K562 (cell line): ENCODE measurements at regions not wholly inside any gene's neighbourhood (a gene's known extent, or its start where the extent isn't known, plus 50 kb on each side); places are given as distances from the start of the nearest gene placed in this dataset.

Experiments used
- ATAC-seq: fragments of 200-7000 bp; cut with Tn5 transposase; 3 replicates; pipeline ENCODE4 v1.9.1; 2020; ENCODE audit warnings: moderate library complexity
- BruUV-seq: library from RNA; stranded (reverse); fragments of 400-500 nt; replicated peaks from 2 replicates; lab custom pipeline; 2021; lab: Mats Ljungman, UMichigan
- CTCF ChIA-PET: fragments of 300-600 bp; formaldehyde crosslinking; extraction: SDS; loops from one replicate; lab custom pipeline; 2021; ENCODE audit warnings: low intra/inter-chr PET ratio; lab: Yijun Ruan, JAX
- POLR2A ChIA-PET: fragments of 300-600, 350-650 bp; sonication (Branson Sonifier 250); formaldehyde crosslinking; extraction: SDS; loops from one replicate; lab custom pipeline; 2021; ENCODE audit warnings: antibody characterized with exemption, inconsistent platforms; lab: Yijun Ruan, JAX
- DNase-seq, 4 experiments: peaks; one replicate each; pipeline versions ENCODE4 v3.0.0 to v3.0.0-alpha.2; 2011 to 2018; ENCODE audit warnings: low spot score in 3 of 4, mixed read lengths in 3 of 4; ENCODE audit errors: extremely low read depth in 1 of 4
- FAIRE-seq: peaks from 2 replicates; lab custom pipeline; 2011; peaks lifted over from hg19 to GRCh38; lab: Jason Lieb, UNC
- H2AFZ ChIP-seq: 2 replicates; pipeline ENCODE4 v1.6.0; 2011; ENCODE audit warnings: low read depth, low read length, control low read depth, inconsistent platforms
- H3K27ac ChIP-seq: fragments of 200-600 bp; 3 replicates; pipeline ENCODE4 v1.8.0; 2011; ENCODE audit warnings: low read depth, mild to moderate bottlenecking, control low read depth, inconsistent platforms, low read length, moderate library complexity, mixed read lengths; ENCODE audit errors: extremely low read depth
- H3K27me3 ChIP-seq, 2 experiments: fragments of 300-600 bp in 1 of 2; 2 replicates in 1 of 2; 3 replicates in 1 of 2; pipeline versions ENCODE4 v1.6.0 to v1.8.0; 2011; ENCODE audit warnings: inconsistent platforms in 2 of 2, low read length in 2 of 2, mild to moderate bottlenecking in 1 of 2, mixed read lengths in 1 of 2, moderate library complexity in 1 of 2; ENCODE audit not compliant: control insufficient read depth in 2 of 2, insufficient read depth in 2 of 2
- H3K36me3 ChIP-seq: fragments of 300-600 bp; 3 replicates; pipeline ENCODE4 v1.8.0; 2011; ENCODE audit warnings: mild to moderate bottlenecking, low read length, inconsistent platforms; ENCODE audit not compliant: control insufficient read depth, insufficient read depth
- H3K4me1 ChIP-seq, 2 experiments: fragments of 200-600 bp in 1 of 2; replicated peaks in 1 of 2; 2 replicates in 1 of 2; 3 replicates in 1 of 2; pipeline versions ENCODE4 v1.5.1 to v1.8.0; 2011; ENCODE audit warnings: inconsistent platforms in 2 of 2, low read length in 2 of 2, mild to moderate bottlenecking in 1 of 2, mixed read lengths in 1 of 2, moderate library complexity in 1 of 2; ENCODE audit not compliant: control insufficient read depth in 2 of 2, insufficient read depth in 2 of 2
- H3K4me2 ChIP-seq: 2 replicates; pipeline ENCODE4 v1.6.1; 2011; ENCODE audit warnings: low read length, control low read depth, inconsistent platforms, mixed read lengths; ENCODE audit not compliant: insufficient read depth
- H3K4me3 ChIP-seq: fragments of 200-600 bp; sonication (generic), shearing (Covaris generic); 2 replicates; pipeline ENCODE4 v1.5.1; 2016; ENCODE audit warnings: control low read depth, inconsistent platforms
- H3K79me2 ChIP-seq: fragments of 200-600 bp; 3 replicates; pipeline ENCODE4 v1.8.0; 2011; ENCODE audit warnings: low read length, inconsistent platforms; ENCODE audit not compliant: control insufficient read depth, insufficient read depth
- H3K9ac ChIP-seq, 2 experiments: 2 replicates each; pipeline versions ENCODE4 v1.6.0 to v1.6.1; 2011; ENCODE audit warnings: low read depth in 2 of 2, low read length in 2 of 2, control low read depth in 1 of 2, inconsistent platforms in 1 of 2, mild to moderate bottlenecking in 1 of 2, mixed read lengths in 1 of 2; ENCODE audit not compliant: insufficient read depth in 1 of 2
- H3K9me1 ChIP-seq: one replicate; pipeline ENCODE4 v1.6.0; 2011; ENCODE audit warnings: inconsistent platforms, mild to moderate bottlenecking, low read length, moderate library complexity; ENCODE audit not compliant: control insufficient read depth, insufficient read depth
- H3K9me3 ChIP-seq: replicated peaks from 2 replicates; pipeline ENCODE4 v1.5.1; 2011; ENCODE audit warnings: low read depth, low read length, inconsistent platforms; ENCODE audit not compliant: control insufficient read depth, insufficient read depth
- H4K20me1 ChIP-seq: replicated peaks from 2 replicates; pipeline ENCODE4 v1.6.1; 2011; ENCODE audit warnings: low read length, inconsistent platforms, mixed read lengths; ENCODE audit not compliant: control insufficient read depth, insufficient read depth
- CCNT2 ChIP-seq: IDR thresholded peaks from 2 replicates; pipeline ENCODE4 v1.6.1; 2011; ENCODE audit warnings: borderline replicate concordance, low read depth, mild to moderate bottlenecking, moderate library complexity, mixed read lengths, low read length; ENCODE audit not compliant: insufficient read length; ENCODE audit errors: extremely low read depth
- ELF2 ChIP-seq: fragments of 250-450 bp; sonication (Bioruptor Pico); IDR thresholded peaks from 2 replicates; pipeline ENCODE4 v1.5.0; 2021; ENCODE audit warnings: mild to moderate bottlenecking
- GABPB1 ChIP-seq: sonication (generic); formaldehyde crosslinking; IDR thresholded peaks from 2 replicates; pipeline ENCODE4 v1.8.0; 2022; ENCODE audit warnings: mild to moderate bottlenecking, missing genetic modification reagents
- MNT ChIP-seq, 2 experiments: fragments of 450-650 bp; conservative IDR thresholded peaks; 2 replicates each; pipeline ENCODE4 v1.6.1; 2017; ENCODE audit warnings: mild to moderate bottlenecking in 2 of 2, moderate library complexity in 2 of 2
- PRMT5 ChIP-seq: sonication (generic); formaldehyde crosslinking; IDR thresholded peaks from 2 replicates; pipeline ENCODE4 v1.5.0; 2020; ENCODE audit warnings: missing genetic modification reagents
- ZBTB40 ChIP-seq, 2 experiments: fragments of 450-650 bp in 1 of 2; sonication (generic) in 1 of 2; formaldehyde crosslinking in 1 of 2; IDR thresholded peaks; 2 replicates each; pipeline versions ENCODE4 v1.7.1 to v1.9.0; 2016 to 2022; ENCODE audit warnings: inconsistent platforms in 1 of 2, mild to moderate bottlenecking in 1 of 2, missing genetic modification reagents in 1 of 2
- WGBS: fragments of 100-300 bp; shearing (Covaris generic); methylation state at CpG from one replicate; pipeline ENCODE4 v1.1.6; 2016; ENCODE audit warnings: low coverage, mixed read lengths; ENCODE audit not compliant: insufficient coverage; ENCODE audit errors: missing lambda C conversion rate; 5-methylcytosine and 5-hydroxymethylcytosine counted together
- in situ Hi-C: fragments of 300-500 bp; cut with MboI; formaldehyde crosslinking; loops from 4 replicates; pipeline ENCODE4 v1.15.0; 2018; ENCODE audit warnings: inconsistent platforms, mixed read lengths
- intact Hi-C: fragments of 100-400 bp; cut with micrococcal nuclease; formaldehyde crosslinking; loops from 2 replicates; pipeline ENCODE4 v1.14.2; 2022

- ChIA-PET POLR2A (no interaction called here), CTCF (no interaction called here)
- no TSS peak for BruUV-seq
- no peak for ATAC-seq
- no peak overlapping the region for H3K4me3 ChIP-seq
- no peaks in the 10 kb centered on the region for H3K9me1 ChIP-seq
- H3K4me2 ChIP-seq, result no peak overlapping the region
- H3K27me3 ChIP-seq, result no peaks in the 10 kb centered on the region
- TF ChIP-seq MNT (conservative IDR thresholded peaks at IDR 0.05) (no peak), CCNT2 (no peak), GABPB1 (CRISPR knock-in tag) (no peak), ELF2 (CRISPR knock-in tag) (no peak), ZBTB40 (IDR thresholded peaks at IDR 0.05) (no peak), ZBTB40 (CRISPR knock-in tag; IDR thresholded peaks at IDR 0.05) (no peak), PRMT5 (CRISPR knock-in tag) (no peak)
- TF ChIP-seq, all 486 proteins: peak for 0
- FAIRE-seq, result no peak
- intact Hi-C loops (no loop called here), in situ Hi-C loops (no loop called here)
- H4K20me1 ChIP-seq, result no peaks in the 10 kb centered on the region
- H3K4me1 ChIP-seq, result no peaks in the 10 kb centered on the region
- no peak overlapping the region for H2AFZ ChIP-seq
- WGBS, result 14% methylated on average over 1 of the region's 1 CpG
- no peaks in the 10 kb centered on the region for H3K36me3 ChIP-seq
- no peak for DNase-seq
- H3K9me3 ChIP-seq, result no peaks in the 10 kb centered on the region
- no peak overlapping the region for H3K27ac ChIP-seq
- no peak overlapping the region for H3K9ac ChIP-seq
- H3K79me2 ChIP-seq, result no peaks in the 10 kb centered on the region
Measured at GRCh38 chr2:226115832-226116200, 683.8 kb downstream of the IRS1 start.
